GM12878 (cell line): ENCODE measurements at regions not wholly inside any gene's neighbourhood (a gene's known extent, or its start where the extent isn't known, plus 50 kb on each side); places are given as distances from the start of the nearest gene placed in this dataset.

Experiments
- CHD1 ChIP-seq: IDR thresholded peaks from 2 replicates; pipeline ENCODE4 v1.6.1; 2012; ENCODE audit warnings: low read depth, low read length, improper control_type of control experiment
- CTCF ChIP-seq, 3 experiments: IDR thresholded peaks in 2 of 3; conservative IDR thresholded peaks in 1 of 3; 2 replicates each; pipeline ENCODE4 v1.5.1; 2011; ENCODE audit warnings: low read depth in 3 of 3, low read length in 3 of 3, mild to moderate bottlenecking in 3 of 3, control low read depth in 2 of 3, moderate library complexity in 2 of 3, inconsistent platforms in 1 of 3, mixed read lengths in 1 of 3; ENCODE audit not compliant: control insufficient read depth in 2 of 3, insufficient read depth in 1 of 3; ENCODE audit errors: extremely low read depth in 1 of 3
- EZH2 ChIP-seq: IDR thresholded peaks from 2 replicates; pipeline ENCODE4 v1.6.1; 2012; ENCODE audit warnings: low read depth, mild to moderate bottlenecking, control low read depth, inconsistent platforms, low read length, borderline replicate concordance; ENCODE audit not compliant: control insufficient read depth
- GABPA ChIP-seq: IDR thresholded peaks from 2 replicates; pipeline ENCODE4 v1.6.1; 2014; ENCODE audit warnings: antibody characterized with exemption, low read depth, mild to moderate bottlenecking, inconsistent platforms
- JUND ChIP-seq: IDR thresholded peaks from 2 replicates; pipeline ENCODE4 v1.6.1; 2012; ENCODE audit warnings: low read depth, mild to moderate bottlenecking, low read length, improper control_type of control experiment, moderate library complexity
- REST ChIP-seq: IDR thresholded peaks from 2 replicates; pipeline ENCODE4 v1.6.1; 2012; ENCODE audit warnings: mild to moderate bottlenecking, low read depth, low read length
- ZNF24 ChIP-seq: fragments of 450-650 bp; IDR thresholded peaks from 2 replicates; pipeline ENCODE4 v1.6.1; 2017; ENCODE audit warnings: antibody characterized with exemption, mild to moderate bottlenecking

GRCh38 chr3:117118604-117119003 is 409.0 kb downstream of the TUSC7 start:
- no peak for TF ChIP-seq ZNF24
- no peak for TF ChIP-seq JUND
- no peak for TF ChIP-seq CHD1
- TF ChIP-seq CTCF (IDR thresholded peaks at IDR 0.05 in 2 of 3, conservative IDR thresholded peaks at IDR 0.05 in 1 of 3; ENCODE audit: control insufficient read depth in 2 of 3, extremely low read depth in 1 of 3, insufficient read depth in 1 of 3, low read depth in 3 of 3, low read length in 3 of 3) = no peak
- TF ChIP-seq EZH2 = no peak
- TF ChIP-seq REST = no peak
- TF ChIP-seq GABPA = no peak
